ENCODE measurements at regions not wholly inside any gene's neighbourhood (a gene's known extent, or its start where the extent isn't known, plus 50 kb on each side); places are given as distances from the start of the nearest gene placed in this dataset.

GRCh38 chr4:141563723-141564122, 72.7 kb upstream of the IL15 start:
- TF ChIP-seq CTCF (IDR thresholded peaks at IDR 0.05 in 4 of 5, conservative IDR thresholded peaks at IDR 0.05 in 1 of 5) (no peak), POLR2A (IDR thresholded peaks at IDR 0.05) (no peak)
